ENCODE measurements at regions not wholly inside any gene's neighbourhood (a gene's known extent, or its start where the extent isn't known, plus 50 kb on each side); places are given as distances from the start of the nearest gene placed in this dataset.

GRCh38 chr9:129513856-129514496, 106.9 kb downstream of the C9orf50 start:
- TF ChIP-seq CTCF (IDR thresholded peaks at IDR 0.05; ENCODE audit: low read depth, low read length, missing control alignments), result no peak
- DNase-seq (ENCODE audit: extremely low read depth, low read depth), result no peak
- H3K4me3 ChIP-seq (replicated peaks; ENCODE audit: low read depth, low read length), result no peak overlapping the region

- no peak overlapping the region for H3K4me3 ChIP-seq (replicated peaks; ENCODE audit: low read depth, low read length)
- DNase-seq (ENCODE audit: extremely low read depth, low read depth), result no peak
- no peak for TF ChIP-seq CTCF (IDR thresholded peaks at IDR 0.05; ENCODE audit: low read depth, low read length, missing control alignments)
These were observed 107.6 kb downstream of the C9orf50 start for GRCh38 chr9:129513282-129513681.

GRCh38 chr9:129511285-129511900, 109.5 kb downstream of the C9orf50 start:
- no peak for TF ChIP-seq CTCF (IDR thresholded peaks at IDR 0.05; ENCODE audit: low read depth, low read length, missing control alignments)
- DNase-seq (ENCODE audit: extremely low read depth, low read depth), result no peak
- no peak overlapping the region for H3K4me3 ChIP-seq (replicated peaks; ENCODE audit: low read depth, low read length)

- TF ChIP-seq CTCF (IDR thresholded peaks at IDR 0.05; ENCODE audit: low read depth, low read length, missing control alignments), result no peak
- no peak overlapping the region for H3K4me3 ChIP-seq (replicated peaks; ENCODE audit: low read depth, low read length)
- DNase-seq (ENCODE audit: extremely low read depth, low read depth), result peak; percentile 87
These were observed 111.4 kb downstream of the C9orf50 start for GRCh38 chr9:129509533-129509928.

GRCh38 chr9:129507805-129508204, 113.1 kb downstream of the C9orf50 start:
- no peak for DNase-seq (ENCODE audit: extremely low read depth, low read depth)
- no peak for TF ChIP-seq CTCF (IDR thresholded peaks at IDR 0.05; ENCODE audit: low read depth, low read length, missing control alignments)
- no peak overlapping the region for H3K4me3 ChIP-seq (replicated peaks; ENCODE audit: low read depth, low read length)

DNA sequence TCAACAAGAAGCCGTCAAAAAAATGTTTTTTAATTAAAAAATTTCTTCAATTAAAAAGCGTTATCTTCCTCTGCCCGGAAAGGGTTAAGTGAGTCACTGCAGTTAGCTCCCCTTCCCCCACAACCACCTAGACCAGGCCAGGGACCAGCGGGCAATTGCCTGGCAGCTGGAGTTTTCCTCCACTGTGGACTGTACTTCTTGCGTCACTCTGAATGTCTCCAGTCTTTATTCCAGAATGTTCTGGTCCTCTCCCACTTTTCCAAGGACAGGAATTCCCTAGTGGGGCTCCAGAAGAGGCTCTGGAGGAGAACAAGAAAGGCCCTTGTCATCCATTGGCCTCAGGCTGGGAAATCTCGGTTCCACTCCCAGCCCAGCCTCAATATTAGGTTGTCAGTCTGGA, 114.0 kb downstream of the C9orf50 start:
- no peak for DNase-seq (ENCODE audit: extremely low read depth, low read depth)
- TF ChIP-seq CTCF (IDR thresholded peaks at IDR 0.05; ENCODE audit: low read depth, low read length, missing control alignments), result no peak

More for the DNA sequence above, 114.0 kb downstream of the C9orf50 start:
- H3K4me3 ChIP-seq (replicated peaks; ENCODE audit: low read depth, low read length), result no peak overlapping the region

All from HFF-Myc (cell line).